Hippocampal formation (tissue), 2 donors: ENCODE measurements at regions not wholly inside any gene's neighbourhood (a gene's known extent, or its start where the extent isn't known, plus 50 kb on each side); places are given as distances from the start of the nearest gene placed in this dataset.

ENCODE experiments used
- DNase-seq, 2 donors: peaks; one replicate each; lab custom pipeline; 2025; lab: John Stamatoyannopoulos, UW

- no peak for DNase-seq
Observed at GRCh38 chr13:110826861-110827672, 87.8 kb downstream of the ANKRD10 start.
